ENCODE measurements at regions not wholly inside any gene's neighbourhood (a gene's known extent, or its start where the extent isn't known, plus 50 kb on each side); places are given as distances from the start of the nearest gene placed in this dataset.

DNA sequence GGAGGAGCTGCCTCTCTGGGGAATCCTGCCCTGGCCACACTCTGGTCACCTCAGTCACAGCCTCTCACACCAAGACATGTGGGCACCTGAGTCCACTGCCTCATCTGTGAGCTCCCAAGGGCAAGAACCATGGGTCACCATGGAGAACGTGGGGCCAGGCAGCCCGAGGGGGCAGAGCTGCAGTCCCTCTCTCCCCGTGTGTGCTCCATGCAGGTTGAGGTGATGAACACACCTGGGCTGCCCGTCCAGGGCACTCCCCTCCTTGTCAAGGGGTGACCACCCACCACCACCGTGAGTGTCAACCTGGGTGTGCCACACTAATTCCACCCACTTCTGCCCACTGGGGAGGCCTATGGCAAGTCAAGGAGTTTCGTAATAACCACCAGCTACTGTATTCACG is 159.6 kb upstream of the RAB6C start:
- WGBS (ENCODE audit: insufficient coverage, low coverage, missing lambda C conversion rate) = 0% methylated on average over 7 of the region's 7 CpGs
- no peak for FAIRE-seq
- no peaks in the 10 kb centered on the region for H3K4me1 ChIP-seq (replicated peaks in 1 of 2; ENCODE audit: control insufficient read depth in 2 of 2, insufficient read depth in 2 of 2, low read length in 2 of 2)
- in situ Hi-C loops (cut with MboI) (no loop called here), intact Hi-C loops (cut with micrococcal nuclease) (no loop called here)
- no peak overlapping the region for H3K9ac ChIP-seq (ENCODE audit: insufficient read depth in 1 of 2, low read depth in 2 of 2, low read length in 2 of 2)
- BruUV-seq (replicated peaks) = no TSS peak
- H3K27me3 ChIP-seq (ENCODE audit: control insufficient read depth in 2 of 2, insufficient read depth in 2 of 2, low read length in 2 of 2) = peaks cover 0 to 30% of the 10 kb centered on the region in 2 experiments; a peak in 2 of 5 replicates
- no peaks in the 10 kb centered on the region for H3K79me2 ChIP-seq (ENCODE audit: control insufficient read depth, insufficient read depth, low read length)
- no peak overlapping the region for H3K27ac ChIP-seq (ENCODE audit: extremely low read depth, low read depth, low read length)
- H2AFZ ChIP-seq (ENCODE audit: low read depth, low read length) = no peak overlapping the region
- ChIA-PET POLR2A (no interaction called here), CTCF (ENCODE audit: low intra/inter-chr PET ratio) (no interaction called here)
- no peak for DNase-seq (ENCODE audit: extremely low read depth in 1 of 4, low spot score in 3 of 4)
- no peaks in the 10 kb centered on the region for H3K9me3 ChIP-seq (replicated peaks; ENCODE audit: control insufficient read depth, insufficient read depth, low read depth, low read length)
- no peaks in the 10 kb centered on the region for H3K36me3 ChIP-seq (ENCODE audit: control insufficient read depth, insufficient read depth, low read length)
- H4K20me1 ChIP-seq (replicated peaks; ENCODE audit: control insufficient read depth, insufficient read depth, low read length) = no peaks in the 10 kb centered on the region
- H3K4me3 ChIP-seq = no peak overlapping the region
- no peaks in the 10 kb centered on the region for H3K9me1 ChIP-seq (ENCODE audit: control insufficient read depth, insufficient read depth, low read length)
- no peak for ATAC-seq
- TF ChIP-seq ZNF384 (IDR thresholded peaks at IDR 0.05; ENCODE audit: low read depth, low read length) = no peak
- no peak for TF ChIP-seq SIRT6 (IDR thresholded peaks at IDR 0.05; ENCODE audit: low read depth, low read length)
- no peak for TF ChIP-seq NR2C1 (IDR thresholded peaks at IDR 0.05)
- no peak for TF ChIP-seq NR2C1 (tag; IDR thresholded peaks at IDR 0.05)
- TF ChIP-seq EZH2 (IDR thresholded peaks at IDR 0.05; ENCODE audit: borderline replicate concordance, low read depth, low read length) = no peak
- no peak for TF ChIP-seq ZNF217 (CRISPR knock-in tag; IDR thresholded peaks at IDR 0.05)
- TF ChIP-seq, protein P1, sequence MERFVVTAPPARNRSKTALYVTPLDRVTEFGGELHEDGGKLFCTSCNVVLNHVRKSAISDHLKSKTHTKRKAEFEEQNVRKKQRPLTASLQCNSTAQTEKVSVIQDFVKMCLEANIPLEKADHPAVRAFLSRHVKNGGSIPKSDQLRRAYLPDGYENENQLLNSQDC (CRISPR knock-in tag; IDR thresholded peaks at IDR 0.05) = no peak
- TF ChIP-seq, protein P2, sequence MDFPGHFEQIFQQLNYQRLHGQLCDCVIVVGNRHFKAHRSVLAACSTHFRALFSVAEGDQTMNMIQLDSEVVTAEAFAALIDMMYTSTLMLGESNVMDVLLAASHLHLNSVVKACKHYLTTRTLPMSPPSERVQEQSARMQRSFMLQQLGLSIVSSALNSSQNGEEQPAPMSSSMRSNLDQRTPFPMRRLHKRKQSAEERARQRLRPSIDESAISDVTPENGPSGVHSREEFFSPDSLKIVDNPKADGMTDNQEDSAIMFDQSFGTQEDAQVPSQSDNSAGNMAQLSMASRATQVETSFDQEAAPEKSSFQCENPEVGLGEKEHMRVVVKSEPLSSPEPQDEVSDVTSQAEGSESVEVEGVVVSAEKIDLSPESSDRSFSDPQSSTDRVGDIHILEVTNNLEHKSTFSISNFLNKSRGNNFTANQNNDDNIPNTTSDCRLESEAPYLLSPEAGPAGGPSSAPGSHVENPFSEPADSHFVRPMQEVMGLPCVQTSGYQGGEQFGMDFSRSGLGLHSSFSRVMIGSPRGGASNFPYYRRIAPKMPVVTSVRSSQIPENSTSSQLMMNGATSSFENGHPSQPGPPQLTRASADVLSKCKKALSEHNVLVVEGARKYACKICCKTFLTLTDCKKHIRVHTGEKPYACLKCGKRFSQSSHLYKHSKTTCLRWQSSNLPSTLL (IDR thresholded peaks at IDR 0.05) = no peak
- no peak for TF ChIP-seq MTF1 (CRISPR knock-in tag; IDR thresholded peaks at IDR 0.05; ENCODE audit: borderline replicate concordance)
- no peak overlapping the region for H3K4me2 ChIP-seq (ENCODE audit: insufficient read depth, low read length)
